Liver (tissue), 7 donors: ENCODE measurements at regions not wholly inside any gene's neighbourhood (a gene's known extent, or its start where the extent isn't known, plus 50 kb on each side); places are given as distances from the start of the nearest gene placed in this dataset.

ENCODE experiments used
- DNase-seq: peaks from one replicate; pipeline ENCODE4 v3.0.0-alpha.2; 2017; ENCODE audit warnings: low spot score
- H3K27ac ChIP-seq, 2 donors: one replicate each; pipeline ENCODE4 v1.7.0; 2013; ENCODE audit warnings: inconsistent platforms in 2 of 2, low read length in 2 of 2, control low read depth in 1 of 2, low read depth in 1 of 2, mild to moderate bottlenecking in 1 of 2
- H3K27me3 ChIP-seq, 4 donors: one replicate each; pipeline versions ENCODE4 v1.6.1 to v1.7.0; 2013; ENCODE audit warnings: low read length in 3 of 4, inconsistent platforms in 1 of 4, mild to moderate bottlenecking in 1 of 4, moderate library complexity in 1 of 4; ENCODE audit not compliant: control insufficient read depth in 4 of 4, insufficient read depth in 4 of 4
- H3K36me3 ChIP-seq, 4 donors: one replicate each; pipeline versions ENCODE4 v1.6.1 to v1.7.0; 2013; ENCODE audit warnings: low read length in 3 of 4, mild to moderate bottlenecking in 3 of 4, low read depth in 1 of 4, moderate library complexity in 1 of 4; ENCODE audit not compliant: control insufficient read depth in 4 of 4, insufficient read depth in 3 of 4
- H3K4me1 ChIP-seq, 4 donors: one replicate each; pipeline versions ENCODE4 v1.6.1 to v1.7.0; 2013; ENCODE audit warnings: low read length in 3 of 4, mild to moderate bottlenecking in 3 of 4, moderate library complexity in 1 of 4; ENCODE audit not compliant: control insufficient read depth in 4 of 4, insufficient read depth in 4 of 4
- H3K4me3 ChIP-seq, 3 donors: one replicate each; pipeline versions ENCODE4 v1.6.1 to v1.7.0; 2013; ENCODE audit warnings: low read length in 3 of 3, control low read depth in 1 of 3, low read depth in 1 of 3, mild to moderate bottlenecking in 1 of 3
- H3K9ac ChIP-seq, 2 donors: one replicate each; pipeline ENCODE4 v1.7.0; 2013; ENCODE audit warnings: low read length in 2 of 2, mild to moderate bottlenecking in 2 of 2, moderate library complexity in 2 of 2, control low read depth in 1 of 2, low read depth in 1 of 2
- H3K9me3 ChIP-seq, 4 donors: one replicate each; pipeline versions ENCODE4 v1.6.1 to v1.7.0; 2013; ENCODE audit warnings: low read length in 3 of 4; ENCODE audit not compliant: control insufficient read depth in 4 of 4
- ATF3 ChIP-seq: IDR thresholded peaks from 2 replicates; pipeline ENCODE4 v1.6.1; 2016; ENCODE audit warnings: antibody characterized with exemption
- EGR1 ChIP-seq, 2 donors: IDR thresholded peaks; 2 replicates each; pipeline ENCODE4 v1.6.1; 2016 to 2018; ENCODE audit warnings: antibody characterized with exemption in 2 of 2, low read depth in 2 of 2
- FOXA1 ChIP-seq: IDR thresholded peaks from 2 replicates; pipeline ENCODE4 v1.6.1; 2016; ENCODE audit warnings: antibody characterized with exemption
- FOXA2 ChIP-seq: IDR thresholded peaks from 2 replicates; pipeline ENCODE4 v1.6.1; 2016; ENCODE audit warnings: antibody characterized with exemption
- GABPA ChIP-seq, 2 donors: IDR thresholded peaks in 1 of 2; conservative IDR thresholded peaks in 1 of 2; 2 replicates each; pipeline ENCODE4 v1.6.1; 2016; ENCODE audit warnings: antibody characterized with exemption in 2 of 2, mild to moderate bottlenecking in 1 of 2, moderate library complexity in 1 of 2
- HNF4A ChIP-seq, 2 donors: conservative IDR thresholded peaks; 2 replicates each; pipeline ENCODE4 v1.6.1; 2016; ENCODE audit warnings: antibody characterized with exemption in 2 of 2, mild to moderate bottlenecking in 2 of 2
- HNF4G ChIP-seq: IDR thresholded peaks from 2 replicates; pipeline ENCODE4 v1.6.1; 2016; ENCODE audit warnings: antibody characterized with exemption
- NR2F2 ChIP-seq: IDR thresholded peaks from 2 replicates; pipeline ENCODE4 v1.6.1; 2016; ENCODE audit warnings: antibody characterized with exemption
- RAD21 ChIP-seq, 2 donors: IDR thresholded peaks; 2 replicates each; pipeline ENCODE4 v1.6.1; 2016; ENCODE audit warnings: antibody characterized with exemption in 2 of 2, mild to moderate bottlenecking in 2 of 2
- REST ChIP-seq: IDR thresholded peaks from 2 replicates; pipeline ENCODE4 v1.6.1; 2016; ENCODE audit warnings: antibody characterized with exemption, mild to moderate bottlenecking
- RXRA ChIP-seq, 2 donors: IDR thresholded peaks; 2 replicates each; pipeline ENCODE4 v1.6.1; 2017 to 2018; ENCODE audit warnings: antibody characterized with exemption in 2 of 2, mild to moderate bottlenecking in 1 of 2
- SP1 ChIP-seq: IDR thresholded peaks from 2 replicates; pipeline ENCODE4 v1.6.1; 2018; ENCODE audit warnings: antibody characterized with exemption, mild to moderate bottlenecking
- TAF1 ChIP-seq: conservative IDR thresholded peaks from 2 replicates; pipeline ENCODE4 v1.6.1; 2016; ENCODE audit warnings: antibody characterized with exemption, mild to moderate bottlenecking
- YY1 ChIP-seq: IDR thresholded peaks from 2 replicates; pipeline ENCODE4 v1.6.1; 2016; ENCODE audit warnings: antibody characterized with exemption, mild to moderate bottlenecking
- WGBS: extraction: QIAGEN DNeasy Blood & Tissue Kit; methylation state at CpG from one replicate; pipeline ENCODE4 v1.1.7; 2013; 5-methylcytosine and 5-hydroxymethylcytosine counted together
- TF ChIP-seq, protein P1 (sequence below): IDR thresholded peaks from 2 replicates; pipeline ENCODE4 v1.6.1; 2016; ENCODE audit warnings: antibody characterized with exemption
- TF ChIP-seq, protein P2 (sequence below): IDR thresholded peaks from 2 replicates; pipeline ENCODE4 v1.6.1; 2016; ENCODE audit warnings: antibody characterized with exemption
- donor health status: healthy.
- donor health status: healthy.
- donor health status: healthy.
- donor health status: healthy.

GRCh38 chr6:108746836-108747575 is 101.2 kb upstream of the ARMC2 start:
- no peak overlapping the region for H3K4me3 ChIP-seq
- no peaks in the 10 kb centered on the region for H3K27me3 ChIP-seq
- no peaks in the 10 kb centered on the region for H3K36me3 ChIP-seq
- H3K4me1 ChIP-seq: peaks cover 8 to 31% (median 21%) of the 10 kb centered on the region in 4 donors
- no peaks in the 10 kb centered on the region for H3K9me3 ChIP-seq
- no peak overlapping the region for H3K9ac ChIP-seq
- WGBS: 92% methylated on average over 9 of the region's 9 CpGs
- DNase-seq: no peak
- no peak overlapping the region for H3K27ac ChIP-seq
- TF ChIP-seq SP1: no peak
- no peak for TF ChIP-seq FOXA1
- TF ChIP-seq TAF1: no peak
- no peak for TF ChIP-seq GABPA (IDR thresholded peaks at IDR 0.05 in 1 of 2, conservative IDR thresholded peaks at IDR 0.05 in 1 of 2)
- no peak for TF ChIP-seq FOXA2
- TF ChIP-seq NR2F2: no peak
- no peak for TF ChIP-seq EGR1 (IDR thresholded peaks at IDR 0.05; ENCODE audit: low read depth in 2 of 2)

DNA sequence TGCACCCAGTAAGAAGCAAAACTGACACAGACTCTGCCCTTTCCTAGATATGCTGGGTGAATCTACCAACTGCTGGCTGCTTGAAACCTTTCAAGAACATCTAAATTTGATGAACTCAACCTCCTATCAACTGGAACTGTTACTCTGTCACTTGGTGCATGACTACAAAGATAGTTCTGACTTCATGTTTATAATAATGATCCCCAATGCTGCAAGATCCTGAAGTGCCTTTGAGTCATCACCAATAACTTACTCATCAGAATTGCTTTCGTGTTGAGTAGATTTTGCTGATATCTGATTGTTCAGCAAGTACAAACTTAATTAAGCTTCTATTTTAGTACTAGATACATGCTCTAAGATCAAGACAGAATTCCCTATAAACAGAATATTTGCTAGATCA is 100.2 kb upstream of the ARMC2 start:
- DNase-seq: no peak
- H3K4me1 ChIP-seq: peaks cover 10 to 41% (median 31%) of the 10 kb centered on the region in 4 donors
- no peak overlapping the region for H3K27ac ChIP-seq
- no peak overlapping the region for H3K4me3 ChIP-seq
- no peaks in the 10 kb centered on the region for H3K36me3 ChIP-seq
- H3K9ac ChIP-seq: no peak overlapping the region
- H3K9me3 ChIP-seq: no peaks in the 10 kb centered on the region
- TF ChIP-seq YY1 (no peak), FOXA2 (no peak), HNF4G (no peak), FOXA1 (no peak), RAD21 (IDR thresholded peaks at IDR 0.05) (no peak), ATF3 (no peak)
- no peaks in the 10 kb centered on the region for H3K27me3 ChIP-seq
- 81% methylated on average over 1 of the region's 1 CpG for WGBS

- Histone ChIP-seq H3K36me3 (no peaks in the 10 kb centered on the region), H3K4me3 (no peak overlapping the region), H3K9me3 (no peaks in the 10 kb centered on the region), H3K27ac (no peak overlapping the region), H3K4me1 (peaks cover 12 to 41% (median 32%) of the 10 kb centered on the region in 4 donors), H3K9ac (no peak overlapping the region), H3K27me3 (no peaks in the 10 kb centered on the region)
- WGBS: 94% methylated on average over 3 of the region's 3 CpGs
- DNase-seq: no peak
- no peak for TF ChIP-seq SP1
- no peak for TF ChIP-seq FOXA1
- no peak for TF ChIP-seq REST
- no peak for TF ChIP-seq RXRA (IDR thresholded peaks at IDR 0.05)
- no peak for TF ChIP-seq YY1
- no peak for TF ChIP-seq ATF3
- TF ChIP-seq, protein P1, sequence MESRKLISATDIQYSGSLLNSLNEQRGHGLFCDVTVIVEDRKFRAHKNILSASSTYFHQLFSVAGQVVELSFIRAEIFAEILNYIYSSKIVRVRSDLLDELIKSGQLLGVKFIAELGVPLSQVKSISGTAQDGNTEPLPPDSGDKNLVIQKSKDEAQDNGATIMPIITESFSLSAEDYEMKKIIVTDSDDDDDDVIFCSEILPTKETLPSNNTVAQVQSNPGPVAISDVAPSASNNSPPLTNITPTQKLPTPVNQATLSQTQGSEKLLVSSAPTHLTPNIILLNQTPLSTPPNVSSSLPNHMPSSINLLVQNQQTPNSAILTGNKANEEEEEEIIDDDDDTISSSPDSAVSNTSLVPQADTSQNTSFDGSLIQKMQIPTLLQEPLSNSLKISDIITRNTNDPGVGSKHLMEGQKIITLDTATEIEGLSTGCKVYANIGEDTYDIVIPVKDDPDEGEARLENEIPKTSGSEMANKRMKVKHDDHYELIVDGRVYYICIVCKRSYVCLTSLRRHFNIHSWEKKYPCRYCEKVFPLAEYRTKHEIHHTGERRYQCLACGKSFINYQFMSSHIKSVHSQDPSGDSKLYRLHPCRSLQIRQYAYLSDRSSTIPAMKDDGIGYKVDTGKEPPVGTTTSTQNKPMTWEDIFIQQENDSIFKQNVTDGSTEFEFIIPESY: no peak
- no peak for TF ChIP-seq HNF4A (conservative IDR thresholded peaks at IDR 0.05)
- no peak for TF ChIP-seq GABPA (IDR thresholded peaks at IDR 0.05 in 1 of 2, conservative IDR thresholded peaks at IDR 0.05 in 1 of 2)
- TF ChIP-seq, protein P2, sequence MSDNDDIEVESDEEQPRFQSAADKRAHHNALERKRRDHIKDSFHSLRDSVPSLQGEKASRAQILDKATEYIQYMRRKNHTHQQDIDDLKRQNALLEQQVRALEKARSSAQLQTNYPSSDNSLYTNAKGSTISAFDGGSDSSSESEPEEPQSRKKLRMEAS: no peak
- TF ChIP-seq TAF1: no peak
- no peak for TF ChIP-seq FOXA2
- no peak for TF ChIP-seq EGR1 (IDR thresholded peaks at IDR 0.05; ENCODE audit: low read depth in 2 of 2)
Measured at GRCh38 chr6:108748959-108749358, 99.3 kb upstream of the ARMC2 start.
